ENCODE measurements at regions not wholly inside any gene's neighbourhood (a gene's known extent, or its start where the extent isn't known, plus 50 kb on each side); places are given as distances from the start of the nearest gene placed in this dataset.

DNA sequence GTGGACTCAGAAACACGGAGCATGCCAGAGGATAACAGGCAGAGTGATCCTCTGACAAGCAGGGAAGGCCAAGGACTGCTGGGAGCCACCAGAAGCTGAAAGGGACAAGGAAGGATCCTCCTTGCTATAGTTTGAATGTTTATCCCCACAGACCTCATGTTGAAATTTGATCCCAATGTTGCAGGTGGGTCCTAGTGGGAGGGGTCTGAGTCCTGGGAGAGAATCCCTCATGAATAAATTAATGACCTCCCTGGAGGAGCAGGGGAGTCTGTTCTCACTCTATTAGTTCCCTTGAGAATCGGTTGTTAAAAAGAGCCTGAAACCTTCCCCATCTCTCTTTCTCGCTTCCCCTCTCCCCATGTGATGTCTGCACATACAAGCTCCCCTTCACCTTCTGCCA, 124.4 kb downstream of the FBXO15 start:
- no peak for DNase-seq (ENCODE audit: low read depth)

DNA sequence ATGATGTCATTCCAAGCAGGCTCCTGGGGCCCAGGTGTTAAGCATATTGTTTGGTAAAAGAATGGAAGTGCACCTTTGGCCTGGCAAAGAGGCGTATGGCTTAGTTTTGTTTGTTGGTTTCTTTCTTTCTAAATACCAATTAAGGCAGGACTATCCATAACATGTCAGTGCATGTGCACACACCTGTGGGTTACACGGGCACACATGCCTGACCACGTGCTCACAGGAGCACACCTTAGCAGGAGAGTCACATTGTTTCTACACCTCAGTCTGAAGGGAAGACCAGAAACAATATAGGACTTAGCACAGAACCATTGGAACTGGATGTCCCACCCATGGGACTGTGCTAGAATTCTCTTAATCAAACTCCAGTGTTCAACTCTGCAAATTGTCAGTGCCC, 127.8 kb downstream of the FBXO15 start:
- DNase-seq (ENCODE audit: low read depth), result no peak

DNA sequence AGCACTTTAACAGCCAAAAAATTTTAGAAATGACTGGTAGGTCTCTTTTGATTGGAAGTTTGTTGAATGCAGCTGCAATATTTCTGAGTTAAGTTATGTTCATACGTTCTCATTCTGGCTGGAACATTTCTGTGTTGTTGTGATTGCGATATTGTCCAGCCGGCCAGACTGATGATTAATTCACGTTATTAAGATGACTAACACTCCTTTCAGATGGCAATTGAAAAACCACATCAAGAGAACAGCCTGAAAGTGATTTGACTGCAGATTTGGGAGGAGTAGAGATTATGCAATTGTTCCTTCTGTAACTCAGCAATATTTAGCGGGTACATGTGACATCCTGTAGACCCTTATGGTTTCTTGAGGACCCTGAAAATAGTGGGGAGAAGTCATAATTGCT, 133.7 kb downstream of the FBXO15 start:
- peak; percentile 39 for DNase-seq (ENCODE audit: low read depth)

DNA sequence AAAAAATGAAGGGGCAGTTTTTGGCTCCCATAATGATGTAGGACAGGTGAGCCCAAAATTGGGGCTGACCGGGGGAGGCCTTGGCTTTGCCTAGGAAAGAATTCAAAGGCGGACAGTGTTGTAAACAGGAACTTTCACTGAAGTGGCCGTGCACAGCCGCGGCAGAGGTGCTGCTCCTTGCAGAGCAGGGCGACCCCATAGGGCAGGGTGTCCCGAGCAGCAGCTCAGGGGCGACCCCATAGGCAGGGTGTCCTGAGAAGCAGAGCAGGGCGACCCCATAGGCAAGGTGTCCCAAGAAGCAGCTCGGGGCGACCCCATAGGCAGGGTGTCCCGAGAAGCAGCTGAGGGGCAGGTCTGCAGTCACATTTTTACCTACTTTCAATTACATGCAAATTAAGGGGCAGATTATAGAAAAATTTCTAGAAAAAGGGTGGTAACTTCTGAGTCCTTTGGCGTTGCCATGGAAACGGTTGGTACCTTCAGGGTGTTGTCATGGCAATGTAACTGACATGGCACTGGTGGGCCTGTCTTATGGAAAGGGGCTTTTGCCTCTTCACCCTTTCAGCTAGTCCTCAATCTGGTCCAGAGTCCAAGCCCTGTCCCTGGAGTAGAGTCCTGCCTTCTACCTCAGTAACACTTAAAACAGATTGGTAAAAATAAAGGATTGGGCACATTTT, 134.5 kb downstream of the FBXO15 start:
- DNase-seq (ENCODE audit: low read depth), result no peak

DNA sequence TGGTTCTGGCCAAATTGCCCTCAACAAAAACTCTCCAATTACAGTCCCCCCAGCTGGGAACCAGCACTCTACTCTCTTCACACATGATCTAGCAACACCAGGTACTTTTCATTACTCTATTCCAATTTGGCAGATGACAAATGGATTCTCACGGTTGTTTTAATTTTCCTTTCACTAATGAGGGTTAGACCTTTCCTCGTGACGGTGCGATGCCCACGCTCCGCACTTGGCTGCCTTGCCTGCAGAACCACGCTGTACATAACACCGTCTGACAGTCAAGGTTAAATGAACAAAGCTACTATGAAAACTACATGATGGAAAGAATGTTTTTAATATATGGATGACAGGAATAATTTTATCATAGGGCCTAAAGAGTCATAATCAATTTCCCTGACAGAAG, 141.5 kb downstream of the FBXO15 start:
- DNase-seq (ENCODE audit: low read depth), result no peak

DNA sequence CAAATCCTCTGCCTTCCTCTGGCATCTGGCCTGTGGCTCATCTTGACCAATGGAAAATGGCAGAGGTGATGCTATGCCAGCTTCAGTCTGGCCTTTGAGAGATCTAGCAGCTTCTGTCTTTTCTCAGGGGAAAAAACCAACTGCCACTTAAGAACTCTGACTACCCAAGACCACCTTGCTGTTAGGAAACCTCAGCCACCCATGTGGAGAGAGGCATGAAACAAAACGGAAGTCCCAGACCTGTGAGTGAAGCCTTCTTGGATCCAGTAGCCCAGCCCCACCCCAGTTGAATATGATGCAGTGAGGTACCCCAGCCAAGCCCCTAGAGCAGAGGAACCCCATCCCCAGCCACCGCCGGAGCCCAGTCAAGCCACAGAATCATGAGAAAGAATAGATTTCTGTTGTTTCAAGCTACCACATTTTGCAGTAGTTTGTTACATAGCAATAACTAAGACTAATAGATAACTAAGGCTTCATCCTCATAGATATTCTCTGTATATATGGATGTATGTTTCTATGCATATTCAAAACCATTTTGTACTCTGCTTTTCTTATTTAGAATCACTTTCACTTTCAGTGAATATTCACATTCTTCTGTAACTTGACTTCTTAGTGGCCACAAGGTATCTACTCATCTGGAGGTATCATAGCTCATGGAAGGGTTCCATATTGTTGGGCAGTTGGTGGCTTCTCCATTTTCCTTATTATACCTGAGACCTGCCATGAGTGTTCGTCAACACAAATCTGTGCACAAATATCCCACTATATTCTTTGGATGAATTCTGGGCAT, 142.1 kb downstream of the FBXO15 start:
- no peak for DNase-seq (ENCODE audit: low read depth)

DNA sequence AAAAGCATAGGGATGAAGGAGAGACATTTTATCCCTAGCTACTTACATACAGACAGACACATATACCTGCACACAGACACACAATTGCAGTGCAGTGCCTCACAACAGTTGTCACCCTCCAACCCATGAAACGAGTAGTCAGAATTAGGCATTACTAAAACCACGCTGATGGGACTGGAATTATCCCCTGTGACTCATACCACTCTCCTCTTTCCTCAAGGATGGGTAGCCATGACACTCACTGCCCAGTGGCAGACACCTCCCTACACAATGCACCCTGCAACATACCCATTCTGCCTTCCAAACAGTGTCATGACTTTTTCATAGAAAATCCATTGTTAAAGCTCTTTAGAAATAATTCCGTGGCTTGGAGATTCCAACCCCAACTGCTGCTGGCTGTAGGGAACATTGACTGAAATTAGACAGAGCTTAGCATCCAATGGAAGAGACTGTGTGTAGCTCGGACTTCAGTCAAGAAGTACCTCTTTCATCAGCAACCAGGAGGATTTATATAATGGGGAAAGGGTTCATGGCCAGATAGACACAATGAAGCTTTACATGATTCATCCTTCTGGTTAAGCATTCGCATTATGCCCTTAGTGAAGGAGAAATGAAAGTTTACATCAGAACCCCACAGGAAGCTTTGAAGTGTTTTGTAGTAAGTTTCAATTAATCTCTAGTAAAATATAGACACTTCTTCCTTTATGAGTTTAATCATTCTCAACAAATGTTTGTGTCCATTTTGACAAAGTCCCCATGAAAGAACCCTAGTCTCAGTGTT, 155.2 kb downstream of the FBXO15 start:
- no peak for DNase-seq (ENCODE audit: low read depth)

DNA sequence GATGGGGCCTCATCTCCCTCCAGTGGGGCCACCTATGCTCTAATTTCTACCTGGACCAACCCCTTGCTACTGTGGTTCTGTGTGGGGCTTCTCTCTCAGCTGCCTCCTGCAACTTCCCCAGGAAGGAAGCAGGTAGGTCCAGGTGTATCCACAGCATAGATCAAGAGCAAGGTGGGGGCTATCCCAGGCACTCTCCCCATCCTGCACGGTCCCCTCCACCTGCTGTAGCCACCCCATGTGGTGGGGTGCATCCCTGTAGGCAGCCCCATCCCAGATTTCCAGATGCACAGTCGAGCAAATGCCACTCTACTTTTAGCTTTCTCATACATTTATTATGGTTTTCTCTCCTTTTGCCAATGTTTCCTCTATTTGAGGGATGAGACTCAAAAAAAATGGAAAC, 156.1 kb downstream of the FBXO15 start:
- DNase-seq (ENCODE audit: low read depth), result no peak

DNA sequence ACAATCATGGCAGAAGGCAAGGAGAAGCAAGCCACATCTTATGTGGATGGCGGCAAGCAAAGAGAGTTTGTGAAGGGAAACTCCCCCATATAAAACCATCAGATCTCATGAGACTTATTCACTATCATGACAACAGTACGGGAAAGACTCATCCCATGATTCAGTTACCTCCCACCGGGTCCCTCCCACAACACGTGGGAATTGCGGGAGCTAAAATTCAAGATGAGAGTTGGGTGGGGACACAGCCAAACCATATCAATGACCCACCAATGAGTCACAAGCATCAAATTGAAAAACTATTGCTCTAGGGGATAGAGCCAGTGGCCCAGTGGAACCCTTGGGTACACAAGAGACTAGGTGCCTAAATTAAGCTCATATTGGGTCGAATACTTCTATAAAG, 157.4 kb downstream of the FBXO15 start:
- DNase-seq (ENCODE audit: low read depth), result peak; percentile 40

DNA sequence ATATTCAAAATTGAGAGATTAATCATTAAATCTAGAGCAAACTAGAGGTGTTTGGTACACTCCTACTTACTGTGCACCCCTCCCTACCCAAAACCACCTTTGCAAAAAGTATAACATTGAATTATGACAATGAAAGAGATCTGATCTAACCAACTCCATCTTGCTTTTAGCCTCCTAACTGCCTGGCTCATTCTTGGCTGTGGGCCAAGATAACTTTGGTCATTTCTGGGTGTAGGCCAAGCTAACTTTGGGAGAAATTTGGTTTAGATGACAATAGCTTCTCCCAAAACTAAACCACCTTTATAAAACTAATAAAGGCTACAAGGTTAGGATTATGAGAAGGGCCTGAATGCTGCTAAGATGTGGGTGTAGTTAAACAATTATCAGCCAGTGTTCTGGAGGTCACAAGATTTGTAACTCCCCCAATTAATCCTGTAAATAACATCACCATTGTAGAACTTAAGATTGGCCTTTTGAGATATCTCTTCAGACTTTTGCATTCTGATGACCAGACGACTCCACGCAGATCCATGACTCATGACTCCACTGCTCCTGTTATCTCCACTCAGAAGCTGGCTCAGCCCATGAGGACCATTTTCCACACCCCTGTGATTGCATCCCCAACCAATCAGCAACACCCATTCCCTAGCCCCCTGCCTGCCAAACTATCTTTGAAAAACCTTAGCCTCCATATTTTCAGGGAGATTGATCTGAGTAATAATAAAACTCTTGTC, 160.2 kb downstream of the FBXO15 start:
- peak; percentile 14 for DNase-seq (ENCODE audit: low read depth)

DNA sequence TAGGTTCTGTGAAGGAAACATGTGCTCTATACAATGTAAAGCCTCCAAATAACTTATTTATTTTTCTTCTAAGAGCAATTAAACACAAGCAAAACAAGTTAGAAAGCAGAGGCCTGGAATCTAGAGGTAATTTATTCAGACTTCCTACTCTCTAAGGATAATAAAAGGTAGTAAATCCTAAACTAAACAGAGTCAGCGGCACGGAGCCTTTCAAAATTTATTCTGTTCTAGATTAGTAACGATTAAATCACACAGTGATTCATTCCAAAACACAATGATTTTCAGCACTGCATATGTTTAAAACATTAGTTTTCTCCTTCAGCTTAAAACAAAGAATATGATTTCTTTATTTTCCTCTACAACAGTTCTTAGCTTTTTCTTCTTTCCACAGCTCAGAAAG, 160.9 kb downstream of the FBXO15 start:
- no peak for DNase-seq (ENCODE audit: low read depth)

DNA sequence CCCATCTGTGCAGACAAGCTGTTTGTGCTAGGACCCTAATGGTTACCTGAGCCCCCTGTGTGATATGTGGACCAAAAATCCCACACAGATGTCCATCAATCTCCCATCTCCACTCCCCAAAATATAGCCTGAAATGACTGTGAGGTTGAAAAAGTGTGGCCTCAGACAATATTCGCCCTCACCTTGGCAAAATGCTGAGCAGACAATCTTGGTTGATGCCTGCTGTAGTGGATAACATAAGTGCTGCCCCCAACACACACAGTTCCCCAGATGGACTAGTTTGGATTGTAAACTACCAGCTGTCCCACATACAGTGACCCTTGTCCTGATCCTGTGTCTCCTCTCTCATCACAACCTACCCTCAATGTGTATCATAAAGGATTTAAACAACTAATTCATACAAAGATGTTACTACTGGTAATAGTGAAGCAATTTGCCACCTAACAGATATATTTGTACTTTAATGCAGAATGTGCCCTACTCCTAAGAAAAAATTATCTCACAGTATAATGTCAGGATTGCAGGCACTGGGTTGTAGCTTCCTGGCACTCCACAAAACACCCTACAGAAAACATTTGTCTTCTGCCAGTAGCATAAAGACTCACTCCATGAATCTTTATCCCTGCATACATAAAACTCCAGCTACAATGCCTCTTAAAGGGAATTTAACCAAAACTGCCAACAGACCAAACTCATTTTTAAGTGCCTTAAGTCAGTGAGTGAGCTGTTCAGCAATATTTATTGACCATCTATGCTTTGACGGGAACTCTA, 161.6 kb downstream of the FBXO15 start:
- no peak for DNase-seq (ENCODE audit: low read depth)

DNA sequence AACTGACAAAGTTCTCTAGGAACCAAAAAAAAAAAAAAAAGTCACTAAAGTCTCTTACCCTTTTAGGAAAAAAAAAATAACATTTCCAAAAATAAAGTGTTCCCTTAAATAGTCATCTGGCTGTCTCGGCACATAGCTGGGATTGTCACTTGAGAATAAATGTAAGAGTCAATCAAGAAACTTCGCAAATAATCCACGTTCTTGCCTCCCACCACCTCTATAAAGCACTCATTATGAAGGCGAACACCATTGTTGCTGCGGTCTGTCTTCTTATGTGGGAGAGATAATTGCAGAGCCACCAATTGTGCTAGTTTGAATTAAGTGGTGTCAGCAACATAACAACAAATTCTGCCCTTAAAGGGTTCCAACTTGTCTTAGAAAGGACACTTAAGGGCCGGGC, 163.7 kb downstream of the FBXO15 start:
- DNase-seq (ENCODE audit: low read depth), result no peak

DNA sequence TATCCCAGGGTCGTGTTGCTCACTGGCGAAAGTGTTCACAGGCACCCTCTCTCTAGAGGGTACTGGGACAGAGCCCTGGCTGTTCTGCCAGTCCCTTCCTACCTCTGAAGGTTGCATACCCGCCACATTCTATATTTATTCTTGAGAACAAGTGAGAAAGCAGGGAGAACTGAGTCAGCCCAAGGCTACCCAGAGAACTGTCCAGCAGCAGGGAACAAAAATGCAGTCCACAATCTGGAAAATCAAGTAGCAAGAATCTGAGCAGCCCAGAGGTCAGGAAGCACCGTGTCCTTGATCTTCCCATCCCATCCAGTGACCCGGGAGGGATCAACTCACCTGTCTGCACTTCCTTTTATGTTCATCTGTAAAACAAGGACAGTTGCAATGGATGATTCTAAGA, 164.1 kb downstream of the FBXO15 start:
- no peak for DNase-seq (ENCODE audit: low read depth)

DNA sequence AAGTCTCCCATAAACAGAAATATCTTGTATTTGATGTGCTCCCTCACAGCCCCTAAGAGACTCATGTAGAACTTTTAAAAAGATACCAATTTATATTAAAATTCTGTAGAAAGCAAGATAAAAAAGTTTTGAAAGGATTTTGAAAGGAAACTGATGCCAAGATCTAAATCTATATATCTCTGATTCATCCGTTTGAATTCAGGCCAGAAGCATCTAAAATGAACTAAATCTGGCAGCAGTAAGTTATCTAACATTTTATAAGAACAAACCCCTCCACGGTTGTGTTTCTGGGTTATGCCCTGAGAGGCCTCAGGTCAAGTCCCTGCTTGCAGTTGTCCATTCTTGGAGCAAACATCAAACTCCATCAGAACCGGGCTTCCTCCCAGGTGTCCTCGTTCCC, 165.8 kb downstream of the FBXO15 start:
- DNase-seq (ENCODE audit: low read depth), result no peak

DNA sequence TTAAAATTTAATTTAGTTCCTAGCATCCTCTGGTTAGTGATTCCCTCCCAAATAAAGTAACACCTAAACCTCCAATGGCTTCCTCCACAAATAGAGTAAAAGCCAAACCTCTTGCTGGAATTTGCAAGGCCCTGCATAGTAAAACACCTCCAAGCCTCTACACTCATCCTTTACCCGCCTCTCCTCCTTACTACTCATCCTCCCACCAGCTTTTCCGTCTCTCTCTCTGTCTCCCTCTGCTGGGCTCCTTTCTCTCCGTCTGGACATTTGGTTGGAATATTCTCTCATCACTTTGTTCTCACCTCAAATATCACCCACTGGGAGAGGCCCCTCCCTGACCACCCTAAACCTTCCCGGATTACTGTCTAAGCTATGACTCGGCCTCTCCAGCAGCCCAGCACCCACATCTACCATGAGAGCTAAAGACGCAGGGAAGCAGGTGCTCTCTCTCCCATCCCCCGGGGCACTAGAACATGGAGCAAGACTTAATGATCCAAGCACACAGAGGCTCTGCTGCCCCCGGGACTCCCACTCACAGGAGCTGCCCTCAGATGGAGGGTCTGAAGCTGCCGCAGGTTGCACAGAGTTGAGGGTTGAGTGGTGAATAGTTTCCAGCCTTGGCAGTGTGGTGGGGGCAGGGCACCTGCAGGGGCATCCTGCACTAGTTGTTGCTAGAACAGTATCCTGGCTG, 167.2 kb downstream of the FBXO15 start:
- peak; percentile 53 for DNase-seq (ENCODE audit: low read depth)

DNA sequence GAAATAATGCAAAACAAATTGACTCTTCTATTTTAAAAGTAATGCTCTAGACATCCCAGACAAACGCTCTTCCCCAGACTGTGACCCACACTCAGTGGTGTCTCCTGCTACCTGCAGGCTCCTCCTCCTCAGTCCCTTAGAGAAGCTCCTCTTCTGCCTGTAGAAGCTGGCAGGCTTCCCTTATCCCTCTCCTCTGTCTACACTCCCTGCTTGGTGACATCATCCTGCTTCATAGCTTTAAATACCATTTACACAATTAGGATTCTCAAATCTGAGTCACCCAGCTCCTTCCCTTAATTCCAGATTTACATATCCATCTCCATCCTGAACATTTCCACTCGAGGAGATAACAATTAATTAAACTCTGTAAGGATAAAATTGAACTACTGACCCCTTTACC, 167.9 kb downstream of the FBXO15 start:
- DNase-seq (ENCODE audit: low read depth), result peak; percentile 57

DNA sequence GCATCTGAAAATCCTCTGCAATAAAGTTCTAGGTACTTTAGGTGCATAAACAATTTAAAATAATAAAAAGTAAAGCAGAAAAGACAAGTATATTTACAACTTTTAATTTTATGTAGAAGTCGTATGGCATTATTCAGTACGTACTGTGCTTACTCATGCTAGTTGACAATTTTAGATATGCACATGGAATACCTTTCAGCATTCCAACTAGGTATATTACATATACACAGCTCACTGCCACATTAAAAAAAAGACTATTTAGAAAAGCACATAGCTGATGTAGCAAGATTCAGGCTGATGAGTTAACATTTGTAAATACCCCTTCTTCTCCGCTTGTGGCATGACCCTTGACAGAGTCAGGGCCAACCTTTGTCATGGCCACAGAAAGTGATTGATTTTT, 171.2 kb downstream of the FBXO15 start:
- no peak for DNase-seq (ENCODE audit: low read depth)

DNA sequence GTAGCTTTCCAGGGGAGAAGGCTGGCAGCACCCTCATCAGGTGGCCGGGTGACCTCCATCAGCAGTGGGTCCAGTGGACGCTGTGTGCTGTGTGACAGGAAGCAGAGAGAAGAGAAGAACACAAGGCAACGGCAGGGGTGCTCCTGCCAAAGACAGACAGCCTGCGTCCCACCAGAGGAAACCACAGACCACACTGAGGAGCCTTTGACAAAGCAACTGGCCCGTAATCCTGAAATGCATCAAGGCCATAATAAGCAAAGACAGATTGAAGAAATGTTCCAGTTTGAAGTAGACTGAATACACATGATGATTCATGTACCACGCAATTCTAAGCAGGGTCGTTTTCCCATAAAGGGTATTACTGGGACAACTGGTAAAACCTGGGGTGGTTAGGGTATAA, 172.4 kb downstream of the FBXO15 start:
- DNase-seq (ENCODE audit: low read depth), result peak; percentile 50

DNA sequence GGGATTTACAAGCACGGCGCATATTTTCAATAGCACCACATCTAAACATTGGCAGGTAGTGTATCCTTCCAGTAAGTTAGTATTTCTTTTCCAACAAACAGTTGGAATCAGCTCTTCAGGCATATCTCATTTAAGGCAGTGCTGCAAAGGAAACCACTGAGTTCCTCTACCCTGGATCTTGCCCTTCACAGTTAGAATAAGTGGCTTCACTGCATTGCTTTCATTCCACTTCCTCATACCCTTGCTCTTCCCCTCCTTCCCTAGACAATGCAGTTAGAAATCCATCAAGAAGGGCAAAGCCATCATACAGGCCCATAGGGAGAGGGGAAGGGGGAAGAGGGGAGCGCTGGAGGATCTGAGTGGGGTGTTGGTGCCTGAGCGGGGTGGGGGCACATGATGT, 173.7 kb downstream of the FBXO15 start:
- DNase-seq (ENCODE audit: low read depth), result no peak

DNA sequence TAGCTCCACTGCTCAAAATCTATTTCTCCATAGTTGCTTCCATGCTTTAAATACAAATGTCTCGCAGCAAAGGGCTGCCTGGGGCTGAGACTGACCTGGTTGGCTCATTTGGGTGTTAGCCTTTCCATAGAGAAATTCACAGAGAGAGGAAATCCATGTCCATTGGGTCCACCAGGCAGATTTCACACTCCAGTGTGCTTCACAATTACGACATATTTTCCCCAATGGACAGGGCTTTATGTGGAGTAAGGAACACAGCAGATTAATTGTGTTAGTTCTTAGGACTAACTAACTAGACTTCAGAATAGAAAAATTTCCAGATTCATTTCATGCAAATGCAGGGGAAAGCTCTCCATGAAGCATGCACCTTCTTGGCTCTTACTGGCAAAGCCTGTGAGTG, 180.7 kb downstream of the FBXO15 start:
- no peak for DNase-seq (ENCODE audit: low read depth)
